Endothelial cell of umbilical vein (primary cell): ENCODE measurements at regions not wholly inside any gene's neighbourhood (a gene's known extent, or its start where the extent isn't known, plus 50 kb on each side); places are given as distances from the start of the nearest gene placed in this dataset.

Experiments used
- BruUV-seq: library from RNA; stranded (reverse); fragments of 400-500 nt; replicated peaks from 2 replicates; lab custom pipeline; 2021; lab: Mats Ljungman, UMichigan
- CTCF ChIA-PET: fragments of 300-600, 350-600 bp; sonication (Branson Sonifier 250); formaldehyde crosslinking; loops from one replicate; lab custom pipeline; 2021; ENCODE audit warnings: antibody characterized with exemption, inconsistent platforms; lab: Charles Lee
- POLR2A ChIA-PET: fragments of 300-600, 350-600 bp; sonication (Branson Sonifier 250); formaldehyde crosslinking; loops from one replicate; lab custom pipeline; 2021; ENCODE audit warnings: antibody characterized with exemption, inconsistent platforms; lab: Charles Lee
- DNase-seq: peaks from one replicate; pipeline ENCODE4 v3.0.0-alpha.2; 2011; ENCODE audit warnings: low read depth, low spot score
- FAIRE-seq: peaks from 2 replicates; lab custom pipeline; 2011; peaks lifted over from hg19 to GRCh38; lab: Jason Lieb, UNC
- H2AFZ ChIP-seq: 2 replicates; pipeline ENCODE4 v1.6.0; 2012; ENCODE audit warnings: low read depth, low read length, control low read depth, inconsistent platforms
- H3K27ac ChIP-seq: 2 replicates; pipeline ENCODE4 v1.5.1; 2011; ENCODE audit warnings: low read depth, mild to moderate bottlenecking, control low read depth, low read length, moderate library complexity; ENCODE audit not compliant: insufficient read depth
- H3K27me3 ChIP-seq, 2 experiments: 2 replicates each; pipeline versions ENCODE4 v1.6.0 to v1.6.1; 2011; ENCODE audit warnings: low read length in 2 of 2, mixed read lengths in 1 of 2; ENCODE audit not compliant: control insufficient read depth in 2 of 2, insufficient read depth in 2 of 2
- H3K36me3 ChIP-seq, 2 experiments: 2 replicates in 1 of 2; 3 replicates in 1 of 2; pipeline ENCODE4 v1.5.1; 2011; ENCODE audit warnings: low read length in 2 of 2, mild to moderate bottlenecking in 1 of 2, moderate library complexity in 1 of 2; ENCODE audit not compliant: control insufficient read depth in 2 of 2, insufficient read depth in 2 of 2; ENCODE audit errors: extremely low read depth in 1 of 2
- H3K4me1 ChIP-seq: 3 replicates; pipeline ENCODE4 v1.5.1; 2011; ENCODE audit warnings: mild to moderate bottlenecking, low read length; ENCODE audit not compliant: control insufficient read depth, insufficient read depth; ENCODE audit errors: extremely low read depth
- H3K4me2 ChIP-seq: 2 replicates; pipeline ENCODE4 v1.6.1; 2011; ENCODE audit warnings: low read length, control low read depth, mixed read lengths; ENCODE audit not compliant: insufficient read depth
- H3K4me3 ChIP-seq, 3 experiments: fragments of 200-600 bp in 1 of 3; sonication (generic), shearing (Covaris generic) in 1 of 3; replicated peaks in 1 of 3; 2 replicates each; pipeline ENCODE4 v1.5.1; 2011 to 2016; ENCODE audit warnings: control low read depth in 3 of 3, low read length in 3 of 3, mild to moderate bottlenecking in 2 of 3, inconsistent platforms in 1 of 3, low read depth in 1 of 3, moderate library complexity in 1 of 3; ENCODE audit not compliant: insufficient read depth in 1 of 3
- H3K79me2 ChIP-seq: 2 replicates; pipeline ENCODE4 v1.6.0; 2012; ENCODE audit warnings: low read length, inconsistent platforms; ENCODE audit not compliant: control insufficient read depth, insufficient read depth
- H3K9ac ChIP-seq: replicated peaks from 2 replicates; pipeline ENCODE3; 2011; ENCODE audit warnings: low read length, control low read depth; ENCODE audit not compliant: insufficient read depth; ENCODE audit errors: extremely low read depth
- H3K9me1 ChIP-seq: replicated peaks from 3 replicates; pipeline ENCODE4 v1.6.0; 2011; ENCODE audit warnings: mild to moderate bottlenecking, low read length; ENCODE audit not compliant: control insufficient read depth, insufficient read depth; ENCODE audit errors: extremely low read depth
- H3K9me3 ChIP-seq: replicated peaks from 2 replicates; pipeline ENCODE4 v1.5.1; 2012; ENCODE audit warnings: low read length, inconsistent platforms; ENCODE audit not compliant: control insufficient read depth, insufficient read depth
- H4K20me1 ChIP-seq: replicated peaks from 2 replicates; pipeline ENCODE3; 2011; ENCODE audit warnings: mild to moderate bottlenecking, low read length; ENCODE audit not compliant: control insufficient read depth, insufficient read depth; ENCODE audit errors: extremely low read depth
- CTCF ChIP-seq, 2 donors: IDR thresholded peaks; 1 replicate in 1 of 2; 2 replicates in 1 of 2; pipeline ENCODE4 v1.5.1; 2011; ENCODE audit warnings: low read length in 2 of 2, mild to moderate bottlenecking in 2 of 2, moderate library complexity in 2 of 2, control low read depth in 1 of 2, inconsistent platforms in 1 of 2, low read depth in 1 of 2; ENCODE audit not compliant: insufficient read depth in 1 of 2; ENCODE audit errors: extremely low read depth in 1 of 2
- EZH2 ChIP-seq: IDR thresholded peaks from 2 replicates; pipeline ENCODE4 v1.6.1; 2012; ENCODE audit warnings: borderline replicate concordance, low read depth, mild to moderate bottlenecking, moderate library complexity, low read length, inconsistent platforms; ENCODE audit not compliant: severe bottlenecking
- FOS ChIP-seq: IDR thresholded peaks from 2 replicates; pipeline ENCODE4 v1.6.1; 2011; ENCODE audit warnings: mild to moderate bottlenecking, low read length, moderate library complexity, borderline replicate concordance; ENCODE audit not compliant: insufficient read depth
- GATA2 ChIP-seq: IDR thresholded peaks from 2 replicates; pipeline ENCODE4 v1.7.0; 2011; ENCODE audit warnings: low read depth, mild to moderate bottlenecking, moderate library complexity, mixed read lengths, low read length; ENCODE audit not compliant: insufficient read length, insufficient read depth
- JUN ChIP-seq: IDR thresholded peaks from 2 replicates; pipeline ENCODE4 v1.6.1; 2011; ENCODE audit warnings: borderline replicate concordance, low read depth; ENCODE audit not compliant: insufficient read length, insufficient read depth
- MAX ChIP-seq: IDR thresholded peaks from 2 replicates; pipeline ENCODE4 v1.6.1; 2011; ENCODE audit not compliant: insufficient read depth, insufficient read length
- MYC ChIP-seq: IDR thresholded peaks from one replicate; pipeline ENCODE4 v1.6.1; 2011; ENCODE audit warnings: mild to moderate bottlenecking, low read depth, low read length
- POLR2A ChIP-seq: IDR thresholded peaks from 2 replicates; pipeline ENCODE4 v1.6.1; 2012; ENCODE audit warnings: low read depth, mild to moderate bottlenecking, control low read depth, low read length
- POLR2AphosphoS5 ChIP-seq: IDR thresholded peaks from 2 replicates; pipeline ENCODE4 v1.6.1; 2012; ENCODE audit warnings: low read depth, mild to moderate bottlenecking, control low read depth, low read length, moderate library complexity; ENCODE audit not compliant: insufficient read depth
- dilution Hi-C: fragments of 300-500 bp; cut with MboI; formaldehyde crosslinking; loops from one replicate; pipeline ENCODE4 v1.15.0; 2019; ENCODE audit warnings: low sequenced_read_pairs; ENCODE audit not compliant: extremely low pct_ligation_motif_present
- intact Hi-C: fragments of 100-400 bp; cut with micrococcal nuclease; formaldehyde crosslinking; loops from one replicate; pipeline ENCODE4 v1.10.0; 2022

GRCh38 chr1:219539645-219540254 lies 73.2 kb downstream of the ZC3H11B start:
- FAIRE-seq = no peak
- no peaks in the 10 kb centered on the region for H3K79me2 ChIP-seq
- H4K20me1 ChIP-seq = no peaks in the 10 kb centered on the region
- H3K9me1 ChIP-seq = no peaks in the 10 kb centered on the region
- H3K4me2 ChIP-seq = no peak overlapping the region
- no peak overlapping the region for H3K9ac ChIP-seq
- no peaks in the 10 kb centered on the region for H3K27me3 ChIP-seq
- H2AFZ ChIP-seq = no peak overlapping the region
- TF ChIP-seq CTCF (IDR thresholded peaks at IDR 0.05; ENCODE audit: extremely low read depth in 1 of 2, insufficient read depth in 1 of 2, low read depth in 1 of 2, low read length in 2 of 2) (no peak), POLR2AphosphoS5 (no peak)
- no peak for DNase-seq
- no peaks in the 10 kb centered on the region for H3K4me1 ChIP-seq
- BruUV-seq = no TSS peak
- dilution Hi-C loops (no loop called here), intact Hi-C loops (no loop called here)
- POLR2A ChIA-PET = no interaction called here
- CTCF ChIA-PET = interaction anchor here (0.8 to 1.2 kb wide), 2 partner anchors 14 to 16 kb away, joined by 5 to 7 read pairs; no protein-coding TSS in a partner anchor
- H3K36me3 ChIP-seq = no peaks in the 10 kb centered on the region
- H3K27ac ChIP-seq = no peak overlapping the region
- no peaks in the 10 kb centered on the region for H3K9me3 ChIP-seq
- no peak overlapping the region for H3K4me3 ChIP-seq

- CTCF ChIA-PET = no interaction called here
- H3K27ac ChIP-seq = no peak overlapping the region
- dilution Hi-C loops (no loop called here), intact Hi-C loops (no loop called here)
- no peak for TF ChIP-seq FOS
- TF ChIP-seq MAX = no peak
- TF ChIP-seq POLR2AphosphoS5 = no peak
- no peak for TF ChIP-seq MYC
- no peak for TF ChIP-seq POLR2A
- TF ChIP-seq CTCF (IDR thresholded peaks at IDR 0.05; ENCODE audit: extremely low read depth in 1 of 2, insufficient read depth in 1 of 2, low read depth in 1 of 2, low read length in 2 of 2) = no peak
- TF ChIP-seq EZH2 = no peak
- no peak for TF ChIP-seq JUN
- TF ChIP-seq GATA2 = no peak
- no peak for FAIRE-seq
- no peaks in the 10 kb centered on the region for H3K27me3 ChIP-seq
- no peaks in the 10 kb centered on the region for H3K79me2 ChIP-seq
- POLR2A ChIA-PET = no interaction called here
- no peaks in the 10 kb centered on the region for H3K9me1 ChIP-seq
- no peaks in the 10 kb centered on the region for H3K36me3 ChIP-seq
- no peak overlapping the region for H3K4me3 ChIP-seq
- no peaks in the 10 kb centered on the region for H3K9me3 ChIP-seq
- H3K9ac ChIP-seq = no peak overlapping the region
- no peak for DNase-seq
- no peaks in the 10 kb centered on the region for H4K20me1 ChIP-seq
- no peak overlapping the region for H2AFZ ChIP-seq
- H3K4me2 ChIP-seq = no peak overlapping the region
- no TSS peak for BruUV-seq
- no peaks in the 10 kb centered on the region for H3K4me1 ChIP-seq
Observed at GRCh38 chr1:219538886-219539285, 74.0 kb downstream of the ZC3H11B start.
